WERI-Rb-1 (cell line): ENCODE measurements at regions not wholly inside any gene's neighbourhood (a gene's known extent, or its start where the extent isn't known, plus 50 kb on each side); places are given as distances from the start of the nearest gene placed in this dataset.
"Not testable (repeated sequence)": the region's sequence is repeated elsewhere in the genome, so short reads cannot be mapped to it uniquely, and the experiment has no call there.

Source experiments
- DNase-seq: peaks from one replicate; pipeline ENCODE4 v3.0.0-alpha.2; 2020
- H3K27ac ChIP-seq: fragments of 250-450 bp; sonication (Bioruptor Pico); 2 replicates; pipeline ENCODE4 v1.5.1; 2020; ENCODE audit warnings: mild to moderate bottlenecking, moderate library complexity
- H3K27me3 ChIP-seq: fragments of 250-450 bp; sonication (Bioruptor Pico); 2 replicates; pipeline ENCODE4 v1.5.1; 2021; ENCODE audit warnings: mild to moderate bottlenecking, low read depth, moderate library complexity; ENCODE audit not compliant: insufficient read depth, severe bottlenecking
- H3K36me3 ChIP-seq: fragments of 250-450 bp; sonication (Bioruptor Pico); 2 replicates; pipeline ENCODE4 v1.5.1; 2020; ENCODE audit warnings: mild to moderate bottlenecking, moderate library complexity
- H3K4me3 ChIP-seq: 2 replicates; pipeline ENCODE4 v1.5.1; 2011; ENCODE audit warnings: low read depth, mild to moderate bottlenecking, control low read depth, low read length
- H3K9me3 ChIP-seq: fragments of 250-450 bp; sonication (Bioruptor Pico); 2 replicates; pipeline ENCODE4 v1.5.1; 2021; ENCODE audit warnings: mild to moderate bottlenecking, moderate library complexity; ENCODE audit not compliant: severe bottlenecking
- TF ChIP-seq, protein P1 (sequence below): IDR thresholded peaks from 2 replicates; pipeline ENCODE4 v1.5.1; 2011; ENCODE audit warnings: low read depth, mild to moderate bottlenecking, control low read depth, inconsistent platforms, low read length

DNA sequence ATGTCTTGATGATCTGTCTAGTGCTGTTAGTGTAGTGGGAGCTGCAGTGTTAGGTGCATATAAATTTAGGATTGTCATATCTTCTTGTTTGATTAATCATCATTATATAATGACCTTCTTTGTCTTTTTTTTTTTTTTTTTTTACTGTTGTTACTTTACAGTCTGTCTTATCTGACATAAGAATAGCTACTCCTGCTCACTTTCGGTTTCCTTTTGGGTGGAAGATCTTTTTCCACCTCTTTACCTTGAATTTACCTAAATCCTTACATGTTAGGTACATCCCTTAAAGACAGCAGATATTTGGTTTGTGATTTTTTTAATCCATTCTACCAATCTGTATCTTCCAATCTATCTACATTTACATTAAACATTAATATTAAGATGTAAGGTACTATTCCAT is 113.6 kb upstream of the PCLO start:
- TF ChIP-seq, protein P1, sequence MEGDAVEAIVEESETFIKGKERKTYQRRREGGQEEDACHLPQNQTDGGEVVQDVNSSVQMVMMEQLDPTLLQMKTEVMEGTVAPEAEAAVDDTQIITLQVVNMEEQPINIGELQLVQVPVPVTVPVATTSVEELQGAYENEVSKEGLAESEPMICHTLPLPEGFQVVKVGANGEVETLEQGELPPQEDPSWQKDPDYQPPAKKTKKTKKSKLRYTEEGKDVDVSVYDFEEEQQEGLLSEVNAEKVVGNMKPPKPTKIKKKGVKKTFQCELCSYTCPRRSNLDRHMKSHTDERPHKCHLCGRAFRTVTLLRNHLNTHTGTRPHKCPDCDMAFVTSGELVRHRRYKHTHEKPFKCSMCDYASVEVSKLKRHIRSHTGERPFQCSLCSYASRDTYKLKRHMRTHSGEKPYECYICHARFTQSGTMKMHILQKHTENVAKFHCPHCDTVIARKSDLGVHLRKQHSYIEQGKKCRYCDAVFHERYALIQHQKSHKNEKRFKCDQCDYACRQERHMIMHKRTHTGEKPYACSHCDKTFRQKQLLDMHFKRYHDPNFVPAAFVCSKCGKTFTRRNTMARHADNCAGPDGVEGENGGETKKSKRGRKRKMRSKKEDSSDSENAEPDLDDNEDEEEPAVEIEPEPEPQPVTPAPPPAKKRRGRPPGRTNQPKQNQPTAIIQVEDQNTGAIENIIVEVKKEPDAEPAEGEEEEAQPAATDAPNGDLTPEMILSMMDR, result no peak
- H3K27me3 ChIP-seq, result no peaks in the 10 kb centered on the region
- H3K4me3 ChIP-seq, result no peak overlapping the region

DNA sequence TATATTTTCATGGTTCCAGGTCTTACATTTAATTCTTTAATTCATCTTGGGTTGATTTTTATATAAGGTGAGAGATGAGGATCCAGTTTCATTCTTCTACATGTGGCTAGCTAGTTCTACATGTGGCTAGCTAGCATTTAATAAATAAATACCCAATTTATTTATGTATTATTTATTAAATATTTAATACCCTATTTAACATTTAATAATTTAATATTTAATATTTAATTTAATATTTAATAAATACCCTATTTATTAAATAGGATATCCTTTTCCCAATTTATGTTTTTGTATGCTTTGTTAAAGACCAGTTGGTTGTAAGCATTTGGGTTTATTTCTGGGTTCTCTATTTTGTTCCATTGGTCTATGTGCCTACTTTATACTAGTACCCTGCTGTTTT is 111.0 kb upstream of the PCLO start:
- no peaks in the 10 kb centered on the region for H3K36me3 ChIP-seq
- no peak overlapping the region for H3K27ac ChIP-seq
- H3K4me3 ChIP-seq, result no peak overlapping the region
- H3K27me3 ChIP-seq, result no peaks in the 10 kb centered on the region
- no peaks in the 10 kb centered on the region for H3K9me3 ChIP-seq
- TF ChIP-seq, protein P1, result no peak
- no peak for DNase-seq

More for the DNA sequence above, 113.6 kb upstream of the PCLO start:
- Histone ChIP-seq H3K36me3 (no peaks in the 10 kb centered on the region), H3K9me3 (no peaks in the 10 kb centered on the region), H3K27ac (no peak overlapping the region)
- no peak for DNase-seq

DNA sequence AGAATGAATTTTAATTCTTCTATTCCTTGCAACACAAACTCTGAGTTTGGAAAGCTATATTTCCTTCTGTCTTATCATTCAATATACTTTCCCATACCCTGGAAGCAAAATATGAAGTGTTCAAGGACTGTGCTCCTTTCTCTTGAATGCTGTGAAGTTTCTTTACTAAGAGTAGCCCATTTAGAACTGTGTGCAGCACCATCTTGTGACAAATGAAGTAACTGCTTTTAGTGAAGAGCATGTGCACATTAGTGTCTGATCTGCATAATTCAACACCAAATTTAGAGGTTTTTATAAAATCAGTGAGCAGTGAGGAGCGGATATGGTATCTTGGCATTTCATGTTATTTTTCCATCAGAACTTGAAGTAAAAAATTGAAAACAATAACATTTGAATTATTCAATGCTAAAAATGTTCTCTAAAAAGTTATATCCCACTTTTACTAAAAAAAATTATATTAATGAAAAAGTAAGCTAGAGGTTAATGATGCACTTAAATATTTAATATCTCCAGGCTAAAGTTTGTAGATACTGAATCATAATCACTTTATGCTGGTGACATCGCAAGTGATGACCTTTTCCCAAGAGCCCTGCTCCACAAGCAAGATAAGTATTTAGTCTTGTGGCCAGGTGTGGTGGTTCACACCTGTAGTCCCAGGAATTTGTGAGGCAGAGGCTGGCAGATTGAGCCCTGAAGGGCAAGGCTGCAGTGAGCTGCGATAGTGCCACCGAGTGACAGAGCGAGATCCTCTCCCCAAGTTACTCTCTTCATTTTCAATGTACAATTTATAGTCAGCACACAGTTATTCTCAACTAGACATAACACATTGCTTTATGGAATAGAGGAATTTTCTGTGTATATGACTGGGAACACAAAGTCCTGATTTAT is 108.8 kb upstream of the PCLO start:
- Histone ChIP-seq H3K4me3 (no peak overlapping the region), H3K36me3 (no peaks in the 10 kb centered on the region), H3K27me3 (no peaks in the 10 kb centered on the region), H3K9me3 (no peaks in the 10 kb centered on the region), H3K27ac (no peak overlapping the region)
- peak; percentile 18 for DNase-seq
- TF ChIP-seq, protein P1, result peak; percentile 54

DNA sequence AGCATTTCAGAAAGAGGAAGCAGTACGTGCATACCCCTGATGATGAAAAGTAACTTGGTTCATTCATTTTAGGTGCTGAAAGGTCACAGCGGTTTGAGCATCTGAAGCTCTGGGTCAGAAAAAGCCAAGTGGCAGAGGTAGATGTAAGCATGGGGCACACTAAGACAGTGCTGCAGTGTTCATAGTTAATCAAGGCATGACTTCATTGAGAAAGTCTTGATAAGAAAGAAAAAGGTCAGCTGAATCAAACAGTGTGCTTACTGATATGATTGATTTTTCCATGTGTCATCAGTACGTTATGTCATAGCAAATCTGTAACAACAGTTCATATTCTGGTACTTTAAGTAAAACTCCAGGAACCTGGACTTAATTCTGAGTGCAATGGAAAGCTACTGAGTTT is 107.7 kb upstream of the PCLO start:
- no peak overlapping the region for H3K27ac ChIP-seq
- no peaks in the 10 kb centered on the region for H3K27me3 ChIP-seq
- TF ChIP-seq, protein P1, result no peak
- DNase-seq, result no peak
- H3K9me3 ChIP-seq, result no peaks in the 10 kb centered on the region
- H3K4me3 ChIP-seq, result no peak overlapping the region
- no peaks in the 10 kb centered on the region for H3K36me3 ChIP-seq

DNA sequence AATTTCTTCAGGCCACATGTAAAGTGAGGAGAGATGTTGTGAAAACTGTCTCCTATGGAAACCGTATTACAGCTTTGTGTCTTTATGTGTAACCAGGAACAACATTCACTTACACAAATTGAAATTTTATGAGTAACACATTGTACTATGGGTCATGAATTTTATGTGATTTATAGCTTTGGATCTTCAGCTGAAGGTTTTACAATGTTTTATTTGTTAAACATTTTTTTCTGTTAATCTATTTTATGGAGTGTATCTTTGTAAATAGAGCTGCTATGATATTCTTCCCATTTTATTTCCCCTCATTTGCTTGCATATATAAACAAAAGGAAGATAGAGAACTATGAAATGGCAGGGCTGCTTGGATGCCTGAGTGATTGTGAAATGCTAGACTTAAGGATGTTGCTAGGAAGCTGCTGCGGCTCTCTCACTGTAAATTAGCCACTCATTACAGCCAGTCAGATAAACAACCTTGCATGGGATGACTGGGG is 104.5 kb upstream of the PCLO start:
- no peak overlapping the region for H3K27ac ChIP-seq
- H3K9me3 ChIP-seq, result no peaks in the 10 kb centered on the region
- TF ChIP-seq, protein P1, result no peak
- H3K36me3 ChIP-seq, result no peaks in the 10 kb centered on the region
- DNase-seq, result no peak
- H3K4me3 ChIP-seq, result no peak overlapping the region
- no peaks in the 10 kb centered on the region for H3K27me3 ChIP-seq

DNA sequence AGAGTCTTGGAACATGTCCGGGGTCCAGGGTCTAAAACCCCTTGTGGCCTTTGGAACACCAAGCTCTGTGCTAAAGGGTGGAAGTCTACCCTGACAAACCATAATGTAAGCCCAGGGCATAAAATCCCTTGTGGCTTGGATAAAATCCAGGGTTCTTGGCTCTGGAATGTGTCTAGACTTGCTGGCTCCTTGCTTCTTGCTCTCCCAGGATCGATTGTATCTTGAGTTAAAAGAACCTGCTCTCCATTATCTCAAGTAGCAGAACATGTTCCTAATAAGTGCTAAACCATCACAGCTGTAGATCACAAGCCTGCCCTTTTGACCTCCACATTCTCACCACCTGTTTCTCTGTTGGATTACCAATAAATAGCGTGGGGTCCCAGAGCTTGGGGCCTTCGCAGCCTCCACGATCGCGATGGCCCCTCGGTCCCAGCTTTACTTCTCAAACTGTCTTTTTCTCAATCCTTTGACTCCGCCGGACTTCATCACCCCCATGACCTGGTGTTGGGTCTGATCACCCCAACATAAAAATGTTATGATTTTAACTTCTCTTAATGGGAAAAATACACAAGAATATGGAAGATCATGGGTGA is 100.9 kb upstream of the PCLO start:
- H3K9me3 ChIP-seq, DNase-seq, H3K36me3 ChIP-seq, H3K4me3 ChIP-seq, H3K27me3 ChIP-seq, H3K27ac ChIP-seq: not testable (repeated sequence)
